Chondrocyte (in vitro differentiated cells): ENCODE measurements at regions not wholly inside any gene's neighbourhood (a gene's known extent, or its start where the extent isn't known, plus 50 kb on each side); places are given as distances from the start of the nearest gene placed in this dataset.

Experiments
- DNase-seq: peaks from one replicate; pipeline ENCODE4 v3.0.0; 2021; ENCODE audit warnings: mixed read lengths, low spot score
- H3K27ac Mint-ChIP-seq: one replicate; pipeline ENCODE4 v1.8.0; 2021; ENCODE audit warnings: mild to moderate bottlenecking, moderate library complexity, mixed read lengths; ENCODE audit not compliant: unreplicated experiment
- H3K27me3 Mint-ChIP-seq: 2 replicates; pipeline ENCODE4 v1.8.0; 2021; ENCODE audit warnings: low read depth, mixed read lengths
- H3K36me3 Mint-ChIP-seq: 2 replicates; pipeline ENCODE4 v1.8.0; 2021; ENCODE audit warnings: low read depth, mixed read lengths
- H3K4me1 Mint-ChIP-seq: 2 replicates; pipeline ENCODE4 v1.8.0; 2021; ENCODE audit warnings: low read depth, mild to moderate bottlenecking, mixed read lengths
- H3K4me3 Mint-ChIP-seq: one replicate; pipeline ENCODE4 v1.8.0; 2021; ENCODE audit warnings: mild to moderate bottlenecking, moderate library complexity, mixed read lengths; ENCODE audit not compliant: unreplicated experiment
- H3K9me3 Mint-ChIP-seq: 2 replicates; pipeline ENCODE4 v1.8.0; 2021; ENCODE audit warnings: low read depth, mixed read lengths
- TF ChIP-seq, protein P1 (sequence below): fragments of 200-600 bp; sonication (generic); IDR thresholded peaks from 2 replicates; pipeline ENCODE4 v1.5.0; 2021; ENCODE audit warnings: antibody characterized with exemption, mild to moderate bottlenecking, moderate library complexity

DNA sequence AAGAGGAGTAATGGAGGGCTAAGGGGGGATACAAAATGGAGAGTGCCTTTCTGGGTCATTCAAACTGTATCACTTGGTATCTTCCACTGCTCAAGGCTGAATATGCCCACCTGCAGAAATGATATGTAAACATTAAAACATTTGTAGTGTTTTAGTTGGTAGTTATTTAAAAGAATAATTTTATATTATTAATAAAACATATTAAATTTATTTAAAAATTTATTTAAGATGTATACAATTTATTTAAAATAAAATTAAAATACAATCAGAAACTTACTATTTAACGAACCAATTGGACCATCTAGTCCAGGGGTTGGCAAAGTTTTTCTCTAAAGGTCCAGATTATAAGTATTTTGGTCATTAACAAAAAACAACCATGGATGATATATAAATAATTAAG is 308.5 kb downstream of the PLK2 start:
- H3K4me1 Mint-ChIP-seq: peaks cover 7% of the 10 kb centered on the region
- TF ChIP-seq, protein P1, sequence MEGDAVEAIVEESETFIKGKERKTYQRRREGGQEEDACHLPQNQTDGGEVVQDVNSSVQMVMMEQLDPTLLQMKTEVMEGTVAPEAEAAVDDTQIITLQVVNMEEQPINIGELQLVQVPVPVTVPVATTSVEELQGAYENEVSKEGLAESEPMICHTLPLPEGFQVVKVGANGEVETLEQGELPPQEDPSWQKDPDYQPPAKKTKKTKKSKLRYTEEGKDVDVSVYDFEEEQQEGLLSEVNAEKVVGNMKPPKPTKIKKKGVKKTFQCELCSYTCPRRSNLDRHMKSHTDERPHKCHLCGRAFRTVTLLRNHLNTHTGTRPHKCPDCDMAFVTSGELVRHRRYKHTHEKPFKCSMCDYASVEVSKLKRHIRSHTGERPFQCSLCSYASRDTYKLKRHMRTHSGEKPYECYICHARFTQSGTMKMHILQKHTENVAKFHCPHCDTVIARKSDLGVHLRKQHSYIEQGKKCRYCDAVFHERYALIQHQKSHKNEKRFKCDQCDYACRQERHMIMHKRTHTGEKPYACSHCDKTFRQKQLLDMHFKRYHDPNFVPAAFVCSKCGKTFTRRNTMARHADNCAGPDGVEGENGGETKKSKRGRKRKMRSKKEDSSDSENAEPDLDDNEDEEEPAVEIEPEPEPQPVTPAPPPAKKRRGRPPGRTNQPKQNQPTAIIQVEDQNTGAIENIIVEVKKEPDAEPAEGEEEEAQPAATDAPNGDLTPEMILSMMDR: no peak
- H3K9me3 Mint-ChIP-seq: peaks cover 12% of the 10 kb centered on the region
- H3K27ac Mint-ChIP-seq: no peak overlapping the region
- H3K36me3 Mint-ChIP-seq: no peaks in the 10 kb centered on the region
- DNase-seq: no peak
- H3K4me3 Mint-ChIP-seq: no peak overlapping the region
- H3K27me3 Mint-ChIP-seq: no peaks in the 10 kb centered on the region

DNA sequence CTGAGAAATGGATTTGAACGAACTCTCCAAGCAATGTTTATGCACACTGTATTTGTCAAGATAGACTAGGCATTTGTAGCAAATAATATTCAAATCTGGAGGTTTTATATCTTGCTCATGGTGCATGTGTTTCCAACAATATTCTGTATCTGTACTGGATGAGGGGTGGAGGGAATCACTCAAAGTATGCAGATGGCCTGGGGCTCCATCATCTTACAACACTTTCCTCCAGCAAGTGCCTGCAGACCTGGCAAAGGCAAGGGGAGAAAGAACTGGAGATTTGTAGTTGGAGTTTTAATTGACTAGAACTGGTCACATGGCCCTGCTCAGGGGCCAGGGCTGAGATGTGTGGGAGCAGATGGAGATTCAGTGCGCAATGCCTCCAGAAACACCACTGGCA is 309.0 kb downstream of the PLK2 start:
- Mint-ChIP-seq H3K9me3 (peaks cover 12% of the 10 kb centered on the region), H3K27ac (no peak overlapping the region), H3K4me1 (peaks cover 7% of the 10 kb centered on the region), H3K4me3 (no peak overlapping the region), H3K27me3 (no peaks in the 10 kb centered on the region), H3K36me3 (no peaks in the 10 kb centered on the region)
- TF ChIP-seq, protein P1: no peak
- no peak for DNase-seq

DNA sequence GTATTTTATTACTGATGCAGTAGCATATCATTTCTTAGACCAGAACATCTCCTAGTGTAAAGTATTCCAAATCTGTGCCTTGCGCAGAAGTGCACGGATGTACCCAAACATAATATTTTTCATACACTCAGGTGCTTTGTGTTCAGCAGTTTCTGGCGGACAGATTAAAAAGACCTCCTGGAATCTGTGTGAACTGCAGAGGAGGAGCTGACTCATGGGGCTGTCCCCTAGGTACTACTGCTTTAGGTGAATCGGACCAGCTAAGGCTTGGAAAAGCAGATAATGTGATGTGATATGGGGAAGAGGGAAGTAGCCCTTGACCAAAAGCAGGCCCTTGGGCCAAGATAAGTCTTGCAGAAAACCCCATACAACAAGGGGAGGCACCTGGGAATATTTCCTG is 310.1 kb downstream of the PLK2 start:
- H3K9me3 Mint-ChIP-seq: peaks cover 12% of the 10 kb centered on the region
- H3K4me3 Mint-ChIP-seq: no peak overlapping the region
- peaks cover 7% of the 10 kb centered on the region for H3K4me1 Mint-ChIP-seq
- no peak for DNase-seq
- no peak overlapping the region for H3K27ac Mint-ChIP-seq
- H3K36me3 Mint-ChIP-seq: no peaks in the 10 kb centered on the region
- no peaks in the 10 kb centered on the region for H3K27me3 Mint-ChIP-seq
- TF ChIP-seq, protein P1: no peak

DNA sequence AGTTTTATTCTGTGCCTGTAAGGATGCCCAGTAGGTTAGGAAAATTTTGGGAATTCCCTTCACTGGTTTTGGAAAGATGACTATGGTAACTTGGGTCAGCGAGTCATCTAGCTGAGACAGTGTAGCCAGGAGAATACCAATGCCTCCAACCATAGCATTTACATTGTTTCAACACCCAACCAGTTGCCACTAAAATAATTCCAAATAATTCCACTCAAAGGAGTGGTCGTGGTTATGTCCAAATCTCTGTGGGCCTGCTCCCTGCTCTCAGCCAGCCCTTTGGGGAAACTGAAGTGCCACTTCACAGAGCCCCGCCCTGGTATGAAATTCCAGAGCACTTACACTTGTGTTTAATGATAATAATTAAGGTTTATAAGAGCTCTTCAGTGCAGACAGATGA is 310.5 kb downstream of the PLK2 start:
- Mint-ChIP-seq H3K36me3 (no peaks in the 10 kb centered on the region), H3K9me3 (peaks cover 12% of the 10 kb centered on the region), H3K27ac (no peak overlapping the region), H3K4me3 (no peak overlapping the region), H3K27me3 (no peaks in the 10 kb centered on the region), H3K4me1 (peaks cover 7% of the 10 kb centered on the region)
- DNase-seq: no peak
- TF ChIP-seq, protein P1: no peak

DNA sequence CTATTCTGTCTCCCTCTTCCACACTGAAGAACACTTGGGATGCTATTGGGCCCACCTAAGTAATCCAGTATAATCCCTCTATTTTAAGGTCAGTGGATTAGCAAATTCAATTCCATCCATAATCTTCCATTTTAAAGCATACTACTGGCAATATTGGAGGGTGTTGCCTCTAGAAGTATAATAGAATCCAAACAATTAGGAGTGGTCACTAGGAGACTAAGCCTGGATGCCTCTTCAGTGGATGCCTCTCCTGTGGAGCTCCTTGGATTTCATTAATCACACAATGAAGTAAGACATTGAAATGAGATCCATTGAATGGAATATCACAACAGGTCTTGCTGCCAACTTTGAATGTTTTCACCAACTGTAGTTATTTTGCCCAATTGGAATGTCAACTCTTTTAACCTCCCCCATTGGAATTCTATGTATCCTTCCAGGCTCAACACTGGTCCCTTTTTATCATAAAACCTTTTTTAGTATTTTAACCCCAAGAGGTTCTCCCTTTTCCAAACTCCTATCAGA is 311.6 kb downstream of the PLK2 start:
- Mint-ChIP-seq H3K27me3 (no peaks in the 10 kb centered on the region), H3K27ac (no peak overlapping the region), H3K36me3 (no peaks in the 10 kb centered on the region), H3K9me3 (peaks cover 4% of the 10 kb centered on the region), H3K4me1 (peaks cover 7% of the 10 kb centered on the region), H3K4me3 (no peak overlapping the region)
- DNase-seq: no peak
- TF ChIP-seq, protein P1: no peak
